PC-3 (cell line): ENCODE measurements at regions not wholly inside any gene's neighbourhood (a gene's known extent, or its start where the extent isn't known, plus 50 kb on each side); places are given as distances from the start of the nearest gene placed in this dataset.

ENCODE experiments used
- EZH2phosphoT487 ChIP-seq: fragments of 300-600 bp; sonication (generic); IDR thresholded peaks from 2 replicates; pipeline ENCODE4 v1.6.1; 2018; ENCODE audit warnings: mild to moderate bottlenecking, antibody characterized with exemption, low read length, borderline replicate concordance
- TF ChIP-seq, protein P1 (sequence below): fragments of 300-600 bp; sonication (generic); conservative IDR thresholded peaks from 2 replicates; pipeline ENCODE4 v1.5.1; 2017; ENCODE audit warnings: antibody characterized with exemption, low read depth, mild to moderate bottlenecking, low read length

DNA sequence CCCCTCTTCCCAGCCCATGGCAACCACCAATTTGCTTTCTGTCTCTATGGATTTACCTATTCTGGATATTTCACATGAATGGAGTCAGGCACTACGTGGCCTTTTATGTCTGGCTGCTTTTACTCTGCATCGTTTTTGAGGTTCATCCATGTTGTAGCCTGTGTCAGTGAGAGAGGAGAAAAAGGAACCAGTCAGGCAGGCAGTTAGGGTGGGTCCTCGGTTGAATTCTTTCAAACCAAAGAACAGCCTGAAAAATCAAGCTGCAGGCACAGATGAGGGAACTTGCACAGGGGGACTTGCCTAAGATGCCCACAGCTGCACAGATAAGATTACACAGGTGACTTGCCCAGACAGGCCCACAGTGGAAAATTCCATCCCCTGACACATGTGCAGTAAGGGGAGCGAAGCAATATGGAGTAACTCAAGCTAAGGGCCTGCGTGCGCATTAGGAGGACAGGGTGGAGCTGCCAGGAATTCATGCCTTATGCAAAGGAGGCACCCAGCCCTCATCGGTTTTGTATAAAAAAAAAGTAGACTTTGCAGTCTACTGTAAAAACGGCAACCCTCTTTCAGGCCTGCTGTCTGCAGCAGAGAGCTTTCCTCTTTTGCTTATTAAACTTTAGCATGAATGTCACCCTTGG lies 152.4 kb upstream of the RFLNA start:
- TF ChIP-seq, protein P1, sequence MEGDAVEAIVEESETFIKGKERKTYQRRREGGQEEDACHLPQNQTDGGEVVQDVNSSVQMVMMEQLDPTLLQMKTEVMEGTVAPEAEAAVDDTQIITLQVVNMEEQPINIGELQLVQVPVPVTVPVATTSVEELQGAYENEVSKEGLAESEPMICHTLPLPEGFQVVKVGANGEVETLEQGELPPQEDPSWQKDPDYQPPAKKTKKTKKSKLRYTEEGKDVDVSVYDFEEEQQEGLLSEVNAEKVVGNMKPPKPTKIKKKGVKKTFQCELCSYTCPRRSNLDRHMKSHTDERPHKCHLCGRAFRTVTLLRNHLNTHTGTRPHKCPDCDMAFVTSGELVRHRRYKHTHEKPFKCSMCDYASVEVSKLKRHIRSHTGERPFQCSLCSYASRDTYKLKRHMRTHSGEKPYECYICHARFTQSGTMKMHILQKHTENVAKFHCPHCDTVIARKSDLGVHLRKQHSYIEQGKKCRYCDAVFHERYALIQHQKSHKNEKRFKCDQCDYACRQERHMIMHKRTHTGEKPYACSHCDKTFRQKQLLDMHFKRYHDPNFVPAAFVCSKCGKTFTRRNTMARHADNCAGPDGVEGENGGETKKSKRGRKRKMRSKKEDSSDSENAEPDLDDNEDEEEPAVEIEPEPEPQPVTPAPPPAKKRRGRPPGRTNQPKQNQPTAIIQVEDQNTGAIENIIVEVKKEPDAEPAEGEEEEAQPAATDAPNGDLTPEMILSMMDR: no peak
- TF ChIP-seq EZH2phosphoT487: no peak
